ENCODE measurements at regions not wholly inside any gene's neighbourhood (a gene's known extent, or its start where the extent isn't known, plus 50 kb on each side); places are given as distances from the start of the nearest gene placed in this dataset.

- no peak for DNase-seq
Observed at GRCh38 chr13:22252281-22252830, 581.5 kb downstream of the FGF9 start.

DNA sequence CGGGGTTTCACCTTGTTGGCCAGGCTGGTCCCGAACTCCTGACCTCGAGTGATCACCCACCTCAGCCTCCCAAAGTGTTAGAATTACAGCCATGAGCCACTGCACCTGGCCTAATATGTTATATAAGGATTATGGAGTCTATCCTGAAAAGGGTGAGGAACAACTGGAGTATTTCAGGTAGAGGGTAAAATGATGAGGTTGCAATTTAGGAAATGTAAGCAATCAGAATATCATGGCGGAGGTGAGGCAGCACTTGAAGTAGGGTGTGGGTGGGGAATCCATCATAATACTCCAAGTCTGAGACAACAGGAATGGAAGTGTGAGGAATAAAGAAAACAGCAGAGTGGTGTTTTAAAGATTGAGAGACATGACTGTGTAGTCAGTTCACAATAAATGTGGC is 582.2 kb downstream of the FGF9 start:
- no peak for DNase-seq

DNA sequence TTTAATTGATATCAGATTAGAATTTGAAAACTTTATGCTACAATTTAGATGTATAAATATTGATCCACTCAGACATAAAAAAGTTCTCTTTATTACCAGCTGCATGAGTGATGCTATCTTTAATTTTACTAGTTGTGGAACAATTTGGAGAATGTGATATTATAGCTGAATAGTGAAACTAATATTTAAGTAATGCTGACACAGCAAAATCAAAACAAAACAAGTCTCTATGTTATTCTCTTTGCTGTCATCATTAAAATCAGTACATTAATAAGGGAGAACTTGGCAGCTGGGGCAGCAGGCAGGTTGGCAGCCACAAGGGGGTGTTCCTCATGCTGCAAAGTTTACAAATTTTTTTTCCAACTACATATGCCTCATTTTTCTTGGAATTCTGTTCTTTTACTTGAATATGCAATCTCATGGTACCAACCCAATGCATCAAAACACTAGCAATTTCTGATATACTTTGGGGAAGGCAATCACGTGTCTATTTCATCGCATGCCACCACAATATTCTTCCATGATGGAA is 585.3 kb downstream of the FGF9 start:
- no peak for DNase-seq

DNA sequence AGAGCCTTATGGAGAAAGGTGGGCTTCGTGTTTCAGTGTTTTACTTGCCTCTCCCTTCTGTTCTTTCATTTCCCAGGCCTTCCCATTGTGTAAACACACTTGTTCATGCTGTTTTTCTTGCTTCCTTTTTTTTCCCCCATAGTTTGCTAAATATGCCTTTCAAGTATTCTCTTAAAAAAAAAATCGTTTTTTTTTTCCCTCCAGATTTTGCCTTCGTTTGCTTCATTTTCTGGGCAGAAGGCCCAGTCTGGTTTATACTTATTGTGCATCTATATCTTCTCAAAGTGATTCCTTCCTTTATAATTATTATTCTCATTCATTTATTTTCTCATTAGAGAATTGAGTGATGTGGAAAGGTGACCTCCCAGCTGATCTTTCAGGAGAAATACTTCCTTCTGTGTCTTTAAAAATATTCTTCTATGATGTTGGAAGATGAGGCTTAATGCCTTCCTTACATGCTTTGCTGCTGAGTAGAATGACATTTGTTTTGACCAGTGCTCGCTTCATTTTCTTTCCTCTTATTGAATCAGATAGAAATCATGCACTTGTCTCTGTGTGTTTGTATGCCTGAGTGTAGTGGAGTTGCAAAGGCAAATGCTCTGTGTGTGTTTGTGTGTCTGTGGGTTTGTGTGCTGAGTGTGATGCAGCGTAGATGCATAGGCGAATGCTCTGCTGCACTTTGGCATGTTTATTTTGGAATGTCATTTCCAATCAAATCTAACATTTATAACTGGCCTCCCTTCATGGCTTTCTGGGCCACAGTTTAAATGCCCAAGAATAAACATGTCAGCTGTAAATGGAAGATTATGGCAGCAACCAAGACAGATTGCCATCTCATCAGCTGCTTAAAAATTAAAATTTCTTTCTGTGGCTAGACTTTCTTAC is 591.4 kb downstream of the FGF9 start:
- no peak for DNase-seq

GRCh38 chr13:22263185-22263584 is 592.3 kb downstream of the FGF9 start:
- no peak for DNase-seq

GRCh38 chr13:22265563-22265962 is 594.7 kb downstream of the FGF9 start:
- DNase-seq: no peak

DNA sequence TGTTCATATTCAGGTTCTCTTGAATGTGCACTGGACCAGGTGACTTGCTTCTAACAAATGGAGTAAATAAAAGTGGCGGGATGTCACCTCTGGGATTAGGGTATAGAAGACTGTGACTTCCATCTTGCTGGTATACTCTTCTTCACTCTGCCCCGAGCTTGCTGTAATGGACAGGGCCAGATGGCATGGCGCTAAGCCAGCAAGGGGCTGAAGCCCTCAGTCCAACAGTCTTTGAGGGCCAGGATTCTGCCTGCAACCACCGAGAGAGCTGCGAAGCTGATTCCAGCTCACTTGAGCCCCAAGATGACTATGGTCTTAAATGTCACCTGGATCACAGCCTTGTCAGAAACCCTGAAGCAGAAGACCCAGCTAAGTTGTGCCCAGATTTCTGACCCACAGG is 600.0 kb downstream of the FGF9 start:
- no peak for DNase-seq

DNA sequence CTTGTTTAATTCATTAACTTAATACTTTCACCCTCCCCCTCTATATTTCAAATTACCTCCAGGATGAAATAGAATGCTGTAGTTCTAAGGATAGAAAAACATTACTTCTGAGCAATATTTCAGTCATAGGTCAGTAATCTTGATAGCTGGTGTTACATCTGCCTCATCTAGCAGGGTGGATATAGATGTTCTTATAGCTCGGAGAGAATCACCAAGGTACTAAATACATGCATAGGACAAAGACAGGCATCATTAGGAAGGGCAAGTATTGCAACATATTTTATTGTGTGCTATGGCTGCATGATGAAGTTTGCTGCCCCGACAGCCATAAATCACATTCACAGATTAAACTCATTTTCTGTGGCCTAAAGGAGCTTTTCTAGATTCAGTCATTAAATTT is 601.0 kb downstream of the FGF9 start:
- DNase-seq: no peak

- no peak for DNase-seq
Observed at GRCh38 chr13:22275393-22275792, 604.5 kb downstream of the FGF9 start.

DNA sequence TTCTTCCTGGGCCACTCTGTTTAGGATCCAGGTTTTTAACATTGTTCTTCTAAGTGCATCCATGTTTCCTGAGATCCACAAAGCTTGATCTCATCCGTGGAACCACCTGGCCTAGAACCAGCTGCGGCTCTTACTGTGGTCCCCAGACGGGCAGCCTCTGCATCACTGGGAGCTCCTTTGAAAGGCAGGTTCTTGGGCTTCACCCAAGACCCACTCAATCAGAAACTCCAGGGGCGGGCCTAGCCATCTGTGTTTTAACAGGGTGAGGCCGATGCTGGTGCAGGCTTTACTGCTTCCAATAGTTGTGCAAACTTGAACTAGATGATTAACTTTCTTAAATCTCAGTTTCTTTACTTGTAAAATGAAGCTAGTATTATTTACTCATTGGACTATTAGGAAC is 605.7 kb downstream of the FGF9 start:
- no peak for DNase-seq

- peak; percentile 44 for DNase-seq
Observed at GRCh38 chr13:22278336-22278929, 607.6 kb downstream of the FGF9 start.

DNA sequence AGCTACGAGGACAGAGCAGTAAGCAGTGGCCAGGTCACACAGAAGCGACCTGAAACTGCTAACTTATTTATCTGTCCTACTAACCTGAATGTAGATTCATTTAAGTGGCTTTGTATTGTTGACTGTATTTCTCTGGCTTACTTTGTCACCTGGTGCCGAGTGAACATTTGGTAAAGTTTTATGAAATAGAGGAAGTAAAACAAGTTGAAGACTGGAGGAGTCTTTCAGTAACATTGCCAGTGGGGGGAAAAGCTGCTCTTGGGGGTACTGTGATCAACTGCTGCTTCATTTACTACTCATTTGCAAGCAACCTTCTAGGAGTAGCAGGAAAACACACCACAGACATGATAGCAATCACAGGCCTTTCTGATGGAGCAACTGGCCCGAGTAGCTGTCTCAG is 615.0 kb downstream of the FGF9 start:
- no peak for DNase-seq

- DNase-seq: no peak
Observed at GRCh38 chr13:22286338-22286737, 615.5 kb downstream of the FGF9 start.

DNA sequence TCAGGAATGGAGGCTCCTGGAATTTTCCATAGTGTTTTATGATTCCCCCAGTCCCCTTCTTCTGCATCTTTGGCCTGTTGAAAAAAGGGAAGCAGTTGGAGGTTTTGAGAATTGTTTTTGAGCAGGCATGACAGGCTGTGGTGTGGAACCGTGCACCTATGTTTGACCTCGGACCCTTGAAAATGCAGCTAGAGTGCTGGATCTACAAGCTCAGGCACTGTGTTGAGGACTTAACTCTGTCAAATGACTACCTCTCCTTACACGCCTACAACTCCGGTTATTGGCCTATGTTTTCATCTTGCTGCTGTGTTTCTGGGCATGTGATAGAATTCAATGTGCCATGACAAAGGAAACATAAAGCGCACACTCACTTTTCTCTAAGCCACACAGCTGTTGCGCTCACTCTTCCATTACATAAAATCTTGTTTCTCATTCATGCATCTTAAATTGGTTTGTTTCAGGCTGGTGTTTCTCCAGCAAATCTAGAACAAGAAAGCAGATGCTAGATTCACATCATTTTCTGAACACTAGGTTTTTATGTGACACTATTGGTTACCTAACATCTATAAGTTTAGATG is 616.6 kb downstream of the FGF9 start:
- no peak for DNase-seq

GRCh38 chr13:22288496-22288895 is 617.6 kb downstream of the FGF9 start:
- DNase-seq: no peak

GRCh38 chr13:22289711-22290110 is 618.8 kb downstream of the FGF9 start:
- no peak for DNase-seq

DNA sequence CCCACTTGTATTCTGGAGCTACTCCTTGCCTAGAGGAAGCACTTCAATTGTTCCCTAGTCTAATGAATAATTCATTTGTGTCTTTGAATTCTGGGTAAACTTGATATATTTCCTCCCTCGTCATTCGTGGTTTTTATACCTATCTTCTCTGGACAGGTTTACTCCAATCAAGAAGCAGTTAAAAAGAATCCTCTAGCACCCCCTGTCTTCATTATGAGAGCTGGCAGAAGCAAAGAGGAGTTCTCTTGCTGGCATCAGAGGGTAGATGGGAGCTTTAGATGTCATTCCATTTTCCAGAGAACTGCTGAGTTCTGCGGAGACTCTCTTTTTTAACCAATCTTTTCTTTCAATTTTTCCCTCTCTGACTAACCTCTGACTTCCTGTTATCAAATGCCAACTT is 627.7 kb downstream of the FGF9 start:
- no peak for DNase-seq

- no peak for DNase-seq
Observed at GRCh38 chr13:22311734-22312404, 641.0 kb downstream of the FGF9 start.

DNA sequence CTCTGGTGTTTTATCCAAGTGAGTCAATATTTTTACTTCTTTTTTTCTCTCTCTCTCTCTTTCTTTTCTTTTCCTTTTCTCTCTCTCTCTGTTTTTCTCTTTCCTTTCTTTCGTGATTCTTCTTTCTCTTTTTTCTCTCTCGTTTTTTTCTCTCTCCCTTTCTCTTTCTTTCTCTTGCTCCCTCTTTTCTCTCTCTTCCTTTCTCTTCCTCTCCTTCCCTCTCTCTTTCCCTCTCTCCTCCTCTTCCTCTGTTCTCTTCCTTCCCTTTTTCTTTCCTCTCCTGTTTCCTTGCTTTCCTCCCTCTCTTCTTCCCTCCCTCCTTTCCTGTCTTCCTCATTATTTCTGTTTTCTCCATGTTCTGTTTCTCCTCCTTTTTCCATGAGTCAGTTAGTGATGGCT is 641.5 kb downstream of the FGF9 start:
- no peak for DNase-seq

DNA sequence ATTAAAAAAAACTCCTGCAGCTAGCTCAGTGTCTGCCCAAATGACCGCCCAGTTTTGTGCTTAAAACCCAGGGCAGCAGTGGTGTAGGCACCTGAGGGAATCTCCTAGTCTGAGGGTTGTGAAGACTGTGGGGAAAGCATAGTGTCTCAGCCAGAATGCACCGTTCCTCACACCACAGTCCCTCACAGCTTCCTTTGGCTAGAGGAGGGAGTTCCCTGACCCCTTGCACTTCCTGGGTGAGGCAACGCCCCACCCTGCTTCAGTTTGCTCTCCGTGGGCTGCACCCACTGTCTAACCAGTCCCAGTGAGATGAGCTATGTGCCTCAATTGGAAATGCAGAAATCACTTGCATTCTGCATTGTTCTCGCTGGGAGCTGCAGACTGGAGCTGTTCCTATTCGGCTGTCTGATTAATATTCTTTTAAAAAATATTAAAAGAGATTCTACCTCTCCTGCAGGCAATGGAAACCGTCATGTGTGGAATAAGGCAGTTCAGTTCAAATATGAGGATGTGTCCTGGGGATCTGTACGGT is 645.7 kb downstream of the FGF9 start:
- DNase-seq: no peak

- no peak for DNase-seq
Observed at GRCh38 chr13:22320991-22321390, 650.1 kb downstream of the FGF9 start.

DNA sequence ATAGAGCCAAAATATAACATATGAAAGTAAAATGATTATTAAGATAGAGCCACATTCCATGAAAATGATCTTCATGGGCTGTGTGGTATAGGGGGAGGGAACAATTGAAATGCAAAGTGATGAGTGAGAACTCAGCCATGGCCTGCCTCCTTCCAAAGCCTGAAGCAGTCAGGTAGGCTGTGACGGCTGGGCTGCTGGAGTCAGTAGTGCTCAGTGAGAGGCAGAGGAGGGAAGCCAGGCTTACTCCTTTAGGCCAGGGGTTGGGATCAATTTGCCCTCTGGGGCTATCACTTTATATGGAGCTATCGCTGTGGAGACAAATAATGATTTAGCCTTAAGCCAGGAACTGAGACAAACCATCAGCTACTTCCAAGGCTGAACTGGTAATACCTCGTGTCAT is 654.9 kb downstream of the FGF9 start:
- no peak for DNase-seq

GRCh38 chr13:22332416-22332815 is 661.5 kb downstream of the FGF9 start:
- no peak for DNase-seq
